ENCODE measurements at regions not wholly inside any gene's neighbourhood (a gene's known extent, or its start where the extent isn't known, plus 50 kb on each side); places are given as distances from the start of the nearest gene placed in this dataset.

DNA sequence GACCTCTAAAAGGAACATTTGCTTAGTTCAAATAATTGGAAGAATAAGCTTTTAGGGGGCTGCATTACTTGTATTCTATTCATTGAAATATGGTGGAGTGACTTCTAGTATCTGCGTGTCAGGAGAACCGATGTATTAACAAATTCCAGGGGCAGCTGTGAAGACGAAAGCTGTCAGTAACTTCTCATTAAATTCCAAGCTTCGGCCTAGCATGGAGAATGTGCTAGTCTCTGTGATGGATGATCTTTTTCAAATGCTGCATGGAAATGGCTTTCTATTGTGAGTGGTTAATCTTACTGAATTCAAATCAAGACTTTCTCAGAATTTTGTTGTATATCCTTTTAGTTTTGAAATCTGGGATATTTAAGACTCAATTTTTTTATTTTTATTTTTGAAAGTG, 429.9 kb downstream of the ADGRL2 start:
- Histone ChIP-seq H3K9me3 (no peaks in the 10 kb centered on the region), H3K4me3 (no peak overlapping the region), H3K36me3 (no peaks in the 10 kb centered on the region), H3K27me3 (no peaks in the 10 kb centered on the region), H3K27ac (no peak overlapping the region), H3K4me1 (peaks cover 0 to 15% (median 2%) of the 10 kb centered on the region in 4 donors)
- WGBS, 2 donors (ENCODE audit: low coverage in 1 of 2), result 90% methylated on average over 4 of the region's 4 CpGs
- intact Hi-C loops (cut with DNase I; ENCODE audit: low total_unique reads), result no loop called here
- in situ Hi-C loops (cut with MboI; ENCODE audit: low pct_ligation_motif_present in 1 of 4, low pct_unique_long_range_greater_than_20kb in 1 of 4, low sequenced_read_pairs in 3 of 4), result no loop called here
- TF ChIP-seq EP300 (IDR thresholded peaks at IDR 0.05; ENCODE audit: low read depth), result no peak
- no peak for TF ChIP-seq POLR2AphosphoS5 (IDR thresholded peaks at IDR 0.05)
- DNase-seq, result no peak

DNA sequence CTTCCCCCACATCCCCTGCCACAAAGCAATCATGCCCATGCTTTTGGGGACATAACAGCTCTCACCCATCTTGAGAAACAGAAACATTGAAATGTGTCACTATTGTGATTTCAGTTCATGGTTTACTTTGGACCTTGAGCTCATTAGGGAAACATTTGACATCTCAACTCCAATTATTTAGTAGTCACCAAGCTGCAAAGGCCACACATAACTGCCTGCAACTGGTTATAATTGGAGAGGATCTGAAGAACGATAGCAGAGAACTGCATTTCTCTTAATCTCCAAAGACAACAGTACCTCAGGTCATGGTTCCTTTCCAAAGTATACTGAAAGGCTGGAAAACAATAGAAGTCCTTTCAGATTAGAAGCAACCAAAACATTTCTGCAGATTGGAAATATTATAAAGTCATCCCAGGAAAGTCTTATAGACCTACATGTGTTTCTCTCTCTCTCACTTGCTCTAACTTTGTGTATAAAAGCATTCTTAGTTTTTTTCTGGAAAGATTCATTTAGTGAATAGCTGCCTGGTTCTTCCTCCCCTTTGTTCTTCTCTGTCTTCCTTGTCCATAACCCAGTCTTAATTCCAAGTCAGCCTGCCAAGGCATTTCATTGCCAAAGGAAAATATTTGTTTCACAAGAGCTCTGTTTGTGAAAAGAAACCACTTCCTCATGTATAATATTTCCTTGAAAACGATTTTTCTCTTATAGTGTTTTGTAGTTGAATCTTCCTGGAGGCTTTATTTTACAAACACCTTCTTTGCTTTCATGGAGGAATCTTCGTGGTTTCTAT, 426.8 kb downstream of the ADGRL2 start:
- in situ Hi-C loops (cut with MboI; ENCODE audit: low pct_ligation_motif_present in 1 of 4, low pct_unique_long_range_greater_than_20kb in 1 of 4, low sequenced_read_pairs in 3 of 4), result no loop called here
- Histone ChIP-seq H3K9me3 (no peaks in the 10 kb centered on the region), H3K27ac (no peak overlapping the region), H3K4me3 (no peak overlapping the region), H3K4me1 (peaks cover 0 to 19% (median 4%) of the 10 kb centered on the region in 4 donors), H3K36me3 (no peaks in the 10 kb centered on the region), H3K27me3 (no peaks in the 10 kb centered on the region)
- intact Hi-C loops (cut with DNase I; ENCODE audit: low total_unique reads), result loop anchor here (10.0 kb wide), 1 partner anchor 223 kb away; no protein-coding TSS in a partner anchor
- no peak for DNase-seq
- TF ChIP-seq EP300 (IDR thresholded peaks at IDR 0.05; ENCODE audit: low read depth) (no peak), POLR2A (IDR thresholded peaks at IDR 0.05) (no peak)
- WGBS, 2 donors (ENCODE audit: low coverage in 1 of 2), result 27 to 40% methylated on average over 2 to 3 of the region's 3 CpGs

DNA sequence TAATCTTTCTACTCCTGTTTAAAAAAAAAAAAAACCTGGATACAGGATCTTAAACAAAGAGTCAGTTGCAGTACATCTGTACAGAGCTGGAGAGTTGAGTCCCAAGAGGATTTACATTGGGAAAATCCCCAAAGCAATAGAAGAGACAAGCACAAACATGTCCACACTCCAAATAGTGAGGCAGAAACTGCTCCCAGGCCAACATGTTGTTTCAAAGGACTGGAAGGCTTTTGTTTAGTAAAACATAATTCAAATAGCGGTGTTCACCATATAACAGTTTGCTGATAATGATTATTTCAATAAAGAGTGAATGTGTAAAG, 425.4 kb downstream of the ADGRL2 start:
- Histone ChIP-seq H3K4me1 (peaks cover 0 to 19% (median 4%) of the 10 kb centered on the region in 4 donors), H3K27ac (no peak overlapping the region), H3K27me3 (no peaks in the 10 kb centered on the region), H3K36me3 (no peaks in the 10 kb centered on the region), H3K9me3 (no peaks in the 10 kb centered on the region), H3K4me3 (no peak overlapping the region)
- in situ Hi-C loops (cut with MboI; ENCODE audit: low pct_ligation_motif_present in 1 of 4, low pct_unique_long_range_greater_than_20kb in 1 of 4, low sequenced_read_pairs in 3 of 4), result no loop called here
- intact Hi-C loops (cut with DNase I; ENCODE audit: low total_unique reads), result loop anchor here (10.0 kb wide), 1 partner anchor 221 kb away; no protein-coding TSS in a partner anchor
- no peak for TF ChIP-seq POLR2A (IDR thresholded peaks at IDR 0.05)
- no peak for TF ChIP-seq EP300 (IDR thresholded peaks at IDR 0.05; ENCODE audit: low read depth)
- TF ChIP-seq POLR2AphosphoS5 (IDR thresholded peaks at IDR 0.05), result no peak
- TF ChIP-seq, protein P1, sequence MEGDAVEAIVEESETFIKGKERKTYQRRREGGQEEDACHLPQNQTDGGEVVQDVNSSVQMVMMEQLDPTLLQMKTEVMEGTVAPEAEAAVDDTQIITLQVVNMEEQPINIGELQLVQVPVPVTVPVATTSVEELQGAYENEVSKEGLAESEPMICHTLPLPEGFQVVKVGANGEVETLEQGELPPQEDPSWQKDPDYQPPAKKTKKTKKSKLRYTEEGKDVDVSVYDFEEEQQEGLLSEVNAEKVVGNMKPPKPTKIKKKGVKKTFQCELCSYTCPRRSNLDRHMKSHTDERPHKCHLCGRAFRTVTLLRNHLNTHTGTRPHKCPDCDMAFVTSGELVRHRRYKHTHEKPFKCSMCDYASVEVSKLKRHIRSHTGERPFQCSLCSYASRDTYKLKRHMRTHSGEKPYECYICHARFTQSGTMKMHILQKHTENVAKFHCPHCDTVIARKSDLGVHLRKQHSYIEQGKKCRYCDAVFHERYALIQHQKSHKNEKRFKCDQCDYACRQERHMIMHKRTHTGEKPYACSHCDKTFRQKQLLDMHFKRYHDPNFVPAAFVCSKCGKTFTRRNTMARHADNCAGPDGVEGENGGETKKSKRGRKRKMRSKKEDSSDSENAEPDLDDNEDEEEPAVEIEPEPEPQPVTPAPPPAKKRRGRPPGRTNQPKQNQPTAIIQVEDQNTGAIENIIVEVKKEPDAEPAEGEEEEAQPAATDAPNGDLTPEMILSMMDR (IDR thresholded peaks at IDR 0.05), result no peak
- no peak for DNase-seq
- WGBS, 2 donors (ENCODE audit: low coverage in 1 of 2), result 57 to 79% methylated on average over 1 of the region's 1 CpG

DNA sequence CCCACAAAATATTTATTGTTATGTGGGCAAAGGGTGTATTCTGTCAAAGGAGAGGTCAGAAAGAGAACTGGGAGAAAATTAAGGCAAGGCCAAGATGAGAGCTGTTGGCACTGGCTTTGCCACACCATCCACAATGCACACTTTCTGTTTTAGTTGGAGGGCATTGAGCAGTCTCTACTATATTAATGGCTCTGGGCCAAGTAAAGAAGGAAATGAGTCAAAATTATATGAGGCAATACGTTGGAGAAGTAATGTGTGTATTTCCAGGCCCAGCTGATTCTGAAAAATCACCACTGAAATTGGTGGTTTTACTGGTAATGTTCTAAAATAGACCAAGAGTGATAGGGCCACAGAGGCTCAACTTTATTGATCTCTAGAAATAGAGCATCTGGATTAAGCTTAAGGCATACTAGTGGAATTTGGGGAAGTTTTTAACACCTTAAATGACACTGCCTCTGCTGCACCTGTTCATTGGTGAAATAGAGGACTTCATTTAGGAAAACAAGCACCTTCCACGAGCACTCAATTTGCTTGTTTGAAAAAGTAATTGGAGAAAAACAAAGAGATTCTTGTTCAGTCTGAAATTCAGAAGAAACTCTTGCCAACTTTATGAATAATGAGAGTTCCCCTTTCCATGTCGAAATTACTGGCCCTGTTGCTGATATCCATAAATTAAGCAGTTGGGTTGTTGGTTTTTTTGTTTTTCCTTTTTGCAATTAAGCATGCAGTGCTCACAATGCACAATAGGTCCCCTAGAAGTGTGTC, 424.9 kb downstream of the ADGRL2 start:
- Histone ChIP-seq H3K27me3 (no peaks in the 10 kb centered on the region), H3K27ac (no peak overlapping the region), H3K36me3 (no peaks in the 10 kb centered on the region), H3K4me1 (peaks cover 0 to 19% (median 4%) of the 10 kb centered on the region in 4 donors), H3K9me3 (no peaks in the 10 kb centered on the region), H3K4me3 (no peak overlapping the region)
- DNase-seq, result no peak
- 15 to 23% methylated on average over 3 of the region's 3 CpGs for WGBS, 2 donors (ENCODE audit: low coverage in 1 of 2)
- intact Hi-C loops (cut with DNase I; ENCODE audit: low total_unique reads), result loop anchor here (10.0 kb wide), 1 partner anchor 221 kb away; no protein-coding TSS in a partner anchor
- TF ChIP-seq EP300 (IDR thresholded peaks at IDR 0.05; ENCODE audit: low read depth), result no peak
- no peak for TF ChIP-seq POLR2AphosphoS5 (IDR thresholded peaks at IDR 0.05)
- TF ChIP-seq POLR2A (IDR thresholded peaks at IDR 0.05), result no peak
- TF ChIP-seq, protein P1 (IDR thresholded peaks at IDR 0.05), result no peak
- in situ Hi-C loops (cut with MboI; ENCODE audit: low pct_ligation_motif_present in 1 of 4, low pct_unique_long_range_greater_than_20kb in 1 of 4, low sequenced_read_pairs in 3 of 4), result no loop called here

DNA sequence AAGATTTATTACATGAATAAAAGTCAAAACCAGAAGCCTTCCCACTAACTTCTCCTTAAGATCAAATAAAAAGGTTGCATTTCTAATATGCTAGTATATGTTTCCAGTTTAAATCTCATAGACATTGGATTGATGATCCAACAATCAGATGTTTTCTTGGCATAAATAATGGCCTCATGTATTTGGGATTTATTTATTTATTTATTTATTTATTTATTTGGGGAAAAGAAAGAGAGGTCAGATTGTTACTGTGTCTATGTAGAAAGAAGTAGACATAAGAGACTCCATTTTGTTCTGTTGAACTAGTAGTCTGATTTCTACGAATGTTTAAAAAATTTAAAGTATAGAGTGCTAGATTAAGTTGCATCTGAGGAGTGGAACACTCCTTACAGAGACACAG, 422.4 kb downstream of the ADGRL2 start:
- intact Hi-C loops (cut with DNase I; ENCODE audit: low total_unique reads) (loop anchor here (10.0 kb wide), 1 partner anchor 218 kb away; no protein-coding TSS in a partner anchor), in situ Hi-C loops (cut with MboI; ENCODE audit: low pct_ligation_motif_present in 1 of 4, low pct_unique_long_range_greater_than_20kb in 1 of 4, low sequenced_read_pairs in 3 of 4) (no loop called here)
- no peaks in the 10 kb centered on the region for H3K9me3 ChIP-seq
- H3K4me3 ChIP-seq, result no peak overlapping the region
- no peaks in the 10 kb centered on the region for H3K27me3 ChIP-seq
- 80 to 89% methylated on average over 1 of the region's 1 CpG for WGBS, 2 donors (ENCODE audit: low coverage in 1 of 2)
- H3K27ac ChIP-seq, result no peak overlapping the region
- no peaks in the 10 kb centered on the region for H3K36me3 ChIP-seq
- DNase-seq, result no peak
- TF ChIP-seq EP300 (IDR thresholded peaks at IDR 0.05; ENCODE audit: low read depth) (no peak), POLR2A (IDR thresholded peaks at IDR 0.05) (no peak), POLR2AphosphoS5 (IDR thresholded peaks at IDR 0.05) (no peak)
- TF ChIP-seq, protein P1 (IDR thresholded peaks at IDR 0.05), result no peak
- peaks cover 0 to 18% (median 4%) of the 10 kb centered on the region in 4 donors for H3K4me1 ChIP-seq
